H1 (cell line): ENCODE measurements at regions not wholly inside any gene's neighbourhood (a gene's known extent, or its start where the extent isn't known, plus 50 kb on each side); places are given as distances from the start of the nearest gene placed in this dataset.

Experiments used
- RNF2 ChIP-seq: fragments of 200-900, 300-1000 bp; sonication (generic); IDR thresholded peaks from 2 replicates; pipeline ENCODE4 v1.7.1; 2016; ENCODE audit warnings: borderline replicate concordance, low read depth, mild to moderate bottlenecking, antibody characterized with exemption, low read length; ENCODE audit not compliant: poor library complexity, severe bottlenecking; ENCODE audit errors: missing control alignments
- TF ChIP-seq, protein P1 (sequence below), 3 experiments: IDR thresholded peaks; 1 replicate in 2 of 3; 2 replicates in 1 of 3; pipeline versions ENCODE4 v1.5.1 to v1.6.1; 2011; ENCODE audit warnings: low read length in 3 of 3, mild to moderate bottlenecking in 3 of 3, inconsistent platforms in 2 of 3, low read depth in 1 of 3, moderate library complexity in 1 of 3; ENCODE audit not compliant: insufficient read depth in 1 of 3; ENCODE audit errors: control extremely low read depth in 1 of 3

DNA sequence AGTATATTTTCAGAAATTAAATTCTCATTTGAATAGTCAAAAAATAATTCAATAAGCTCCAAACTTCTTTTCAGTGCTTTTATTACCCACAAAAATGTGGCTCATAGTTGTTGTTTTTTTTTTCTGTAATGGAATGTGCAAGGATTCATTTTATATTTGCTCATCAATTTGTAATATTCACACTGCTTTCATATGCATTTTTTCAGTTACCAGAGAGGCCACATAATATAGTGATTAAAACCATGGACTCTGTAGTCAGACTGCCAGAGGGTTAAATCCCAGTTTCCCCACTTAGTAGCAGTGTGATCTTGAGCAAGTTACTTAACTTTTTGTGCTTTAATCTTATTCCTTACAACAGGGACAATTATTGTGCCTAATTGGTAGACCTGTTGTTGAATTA, 64.5 kb downstream of the FAM9B start:
- TF ChIP-seq, protein P1, sequence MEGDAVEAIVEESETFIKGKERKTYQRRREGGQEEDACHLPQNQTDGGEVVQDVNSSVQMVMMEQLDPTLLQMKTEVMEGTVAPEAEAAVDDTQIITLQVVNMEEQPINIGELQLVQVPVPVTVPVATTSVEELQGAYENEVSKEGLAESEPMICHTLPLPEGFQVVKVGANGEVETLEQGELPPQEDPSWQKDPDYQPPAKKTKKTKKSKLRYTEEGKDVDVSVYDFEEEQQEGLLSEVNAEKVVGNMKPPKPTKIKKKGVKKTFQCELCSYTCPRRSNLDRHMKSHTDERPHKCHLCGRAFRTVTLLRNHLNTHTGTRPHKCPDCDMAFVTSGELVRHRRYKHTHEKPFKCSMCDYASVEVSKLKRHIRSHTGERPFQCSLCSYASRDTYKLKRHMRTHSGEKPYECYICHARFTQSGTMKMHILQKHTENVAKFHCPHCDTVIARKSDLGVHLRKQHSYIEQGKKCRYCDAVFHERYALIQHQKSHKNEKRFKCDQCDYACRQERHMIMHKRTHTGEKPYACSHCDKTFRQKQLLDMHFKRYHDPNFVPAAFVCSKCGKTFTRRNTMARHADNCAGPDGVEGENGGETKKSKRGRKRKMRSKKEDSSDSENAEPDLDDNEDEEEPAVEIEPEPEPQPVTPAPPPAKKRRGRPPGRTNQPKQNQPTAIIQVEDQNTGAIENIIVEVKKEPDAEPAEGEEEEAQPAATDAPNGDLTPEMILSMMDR (IDR thresholded peaks at IDR 0.05; ENCODE audit: control extremely low read depth in 1 of 3, insufficient read depth in 1 of 3, low read depth in 1 of 3, low read length in 3 of 3), result no peak
- no peak for TF ChIP-seq RNF2
